Heart right ventricle (tissue), 16 donors: ENCODE measurements at regions not wholly inside any gene's neighbourhood (a gene's known extent, or its start where the extent isn't known, plus 50 kb on each side); places are given as distances from the start of the nearest gene placed in this dataset.

Source experiments
- ATAC-seq, 8 donors: fragments of 200-7000 bp; cut with Tn5 transposase; one replicate each; pipeline ENCODE4 v1.9.1; 2020; ENCODE audit warnings: mild to moderate bottlenecking in 8 of 8, moderate library complexity in 8 of 8, moderate number of reproducible peaks in 1 of 8
- DNase-seq, 2 donors: peaks; one replicate each; pipeline ENCODE4 v3.0.0-alpha.2; 2020
- H3K27ac ChIP-seq, 10 donors: fragments of 200-600 bp; sonication (generic) in 2 of 10; one replicate each; pipeline versions ENCODE4 v1.5.0 to v1.8.0; 2020 to 2022; ENCODE audit warnings: mild to moderate bottlenecking in 3 of 10
- H3K27me3 ChIP-seq, 7 donors: fragments of 200-600 bp; one replicate each; pipeline ENCODE4 v1.8.0; 2021 to 2022; ENCODE audit warnings: mild to moderate bottlenecking in 2 of 7
- H3K36me3 ChIP-seq, 9 donors: fragments of 200-600 bp; sonication (generic) in 1 of 9; one replicate each; pipeline versions ENCODE4 v1.5.0 to v1.8.0; 2020 to 2022; ENCODE audit warnings: mild to moderate bottlenecking in 2 of 9
- H3K4me1 ChIP-seq, 9 donors: fragments of 200-600 bp; sonication (generic) in 1 of 9; one replicate each; pipeline versions ENCODE4 v1.5.0 to v1.8.0; 2020 to 2022; ENCODE audit warnings: mild to moderate bottlenecking in 4 of 9
- H3K4me3 ChIP-seq, 10 donors: fragments of 200-600 bp; sonication (generic) in 2 of 10; one replicate each; pipeline versions ENCODE4 v1.5.0 to v1.8.0; 2020 to 2022; ENCODE audit warnings: mild to moderate bottlenecking in 7 of 10, moderate library complexity in 2 of 10
- H3K9me3 ChIP-seq, 11 donors: fragments of 200-600 bp in 10 of 11; sonication (generic) in 2 of 11; one replicate each; pipeline versions ENCODE4 v1.5.0 to v1.8.0; 2013 to 2022; ENCODE audit warnings: mild to moderate bottlenecking in 2 of 11, control low read depth in 1 of 11, moderate library complexity in 1 of 11
- WGBS, 2 donors: extraction: QIAGEN DNeasy Blood & Tissue Kit; methylation state at CpG; one replicate each; pipeline ENCODE4 v1.1.7; 2013; ENCODE audit warnings: inconsistent platforms in 1 of 2; 5-methylcytosine and 5-hydroxymethylcytosine counted together
- intact Hi-C, 10 donors: fragments of 100-400 bp; cut with DNase I; formaldehyde crosslinking; loops; one replicate each; pipeline versions ENCODE4 v1.11.1 to v1.14.2; 2022
- TF ChIP-seq, protein P1 (sequence below), 9 donors: fragments of 200-600 bp; sonication (generic) in 2 of 9; IDR thresholded peaks; one replicate each; pipeline versions ENCODE4 v1.5.0 to v1.8.0; 2021 to 2022; ENCODE audit warnings: antibody characterized with exemption in 9 of 9, mild to moderate bottlenecking in 5 of 9, moderate library complexity in 1 of 9
- donor health status: Arrhythmogenic right ventricular cardiomyopathy.
- donor health status: ischemic (EF 13 %, LVEDD 7.1; RV severe dilation, severe dysfunction).
- donor health status: healthy with polysubstance abuse.
- donor health status: DM: no; HTN: yes; CAD: no.
- donor health status: DM: no; HTN: no; CAD: no.
- donor health status: ischemic (EF 25% LVEDD 6.9; RV normal size, moderate dysfunction).
- donor health status: ischemic (EF 25% LVEDD 5.7; RV mildly dilated, moderate dysfunction).
- donor health status: healthy.
- donor health status: DM: yes; HTN: yes; CAD: no.
- donor health status: Ischemic cardiomyopathy.
- donor health status: ischemic (EF 35%, LVEDD 5.7; RV mildly dilated, moderate dysfunction).
- donor health status: nonischemic (EF 11% LVEDD 7.7; RV severe dilation, severe dysfunction).
- donor health status: DM: yes; HTN: yes; CAD: no.
- donor health status: PGD.
- donor health status: ischemic (EF 29% LVEDD 5.4; RV normal size, mild dysfunction).
- donor health status: nonischemic (EF 23%, LVEDD 6.1; RV moderate dilation, normal function).

DNA sequence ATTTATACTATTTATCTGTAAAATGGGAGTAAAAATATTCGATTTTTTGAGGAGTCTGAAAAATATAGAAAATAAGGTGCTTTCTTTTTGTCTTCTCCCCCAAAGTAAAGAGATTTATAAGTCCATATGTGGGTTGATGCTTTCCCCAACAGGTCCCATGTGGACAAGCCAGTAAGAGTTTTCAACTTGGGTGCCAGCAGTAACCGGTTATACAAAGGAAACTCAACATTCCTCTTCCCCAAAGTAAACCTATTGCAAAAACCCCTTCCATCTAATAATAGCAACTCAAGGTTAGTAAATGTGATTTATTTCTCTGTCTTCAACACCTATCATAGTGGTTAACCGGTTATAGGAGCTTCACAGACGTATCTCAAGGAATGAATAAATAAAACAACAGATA lies 1206.9 kb upstream of the SEL1L start:
- Histone ChIP-seq H3K4me3 (no peak overlapping the region), H3K9me3 (no peaks in the 10 kb centered on the region), H3K27me3 (no peaks in the 10 kb centered on the region), H3K27ac (no peak overlapping the region), H3K4me1 (no peaks in the 10 kb centered on the region), H3K36me3 (no peaks in the 10 kb centered on the region)
- DNase-seq (no peak), ATAC-seq (no peak)
- 45 to 54% methylated on average over 4 of the region's 4 CpGs for WGBS, 2 donors
- TF ChIP-seq, protein P1, sequence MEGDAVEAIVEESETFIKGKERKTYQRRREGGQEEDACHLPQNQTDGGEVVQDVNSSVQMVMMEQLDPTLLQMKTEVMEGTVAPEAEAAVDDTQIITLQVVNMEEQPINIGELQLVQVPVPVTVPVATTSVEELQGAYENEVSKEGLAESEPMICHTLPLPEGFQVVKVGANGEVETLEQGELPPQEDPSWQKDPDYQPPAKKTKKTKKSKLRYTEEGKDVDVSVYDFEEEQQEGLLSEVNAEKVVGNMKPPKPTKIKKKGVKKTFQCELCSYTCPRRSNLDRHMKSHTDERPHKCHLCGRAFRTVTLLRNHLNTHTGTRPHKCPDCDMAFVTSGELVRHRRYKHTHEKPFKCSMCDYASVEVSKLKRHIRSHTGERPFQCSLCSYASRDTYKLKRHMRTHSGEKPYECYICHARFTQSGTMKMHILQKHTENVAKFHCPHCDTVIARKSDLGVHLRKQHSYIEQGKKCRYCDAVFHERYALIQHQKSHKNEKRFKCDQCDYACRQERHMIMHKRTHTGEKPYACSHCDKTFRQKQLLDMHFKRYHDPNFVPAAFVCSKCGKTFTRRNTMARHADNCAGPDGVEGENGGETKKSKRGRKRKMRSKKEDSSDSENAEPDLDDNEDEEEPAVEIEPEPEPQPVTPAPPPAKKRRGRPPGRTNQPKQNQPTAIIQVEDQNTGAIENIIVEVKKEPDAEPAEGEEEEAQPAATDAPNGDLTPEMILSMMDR (IDR thresholded peaks at IDR 0.05): no peak
- intact Hi-C loops: no loop called here

- H3K4me3 ChIP-seq: no peak overlapping the region
- no peaks in the 10 kb centered on the region for H3K36me3 ChIP-seq
- intact Hi-C loops: no loop called here
- TF ChIP-seq, protein P1 (IDR thresholded peaks at IDR 0.05): no peak
- DNase-seq (no peak), ATAC-seq (no peak)
- no peaks in the 10 kb centered on the region for H3K4me1 ChIP-seq
- H3K27me3 ChIP-seq: no peaks in the 10 kb centered on the region
- peaks cover 0 to 9% (median 0%) of the 10 kb centered on the region in 11 donors for H3K9me3 ChIP-seq
- WGBS, 2 donors: 57 to 67% methylated on average over 3 of the region's 3 CpGs
- no peak overlapping the region for H3K27ac ChIP-seq
These were observed 1221.8 kb upstream of the SEL1L start for GRCh38 chr14:82755476-82755875.

GRCh38 chr14:82755923-82756322 lies 1222.3 kb upstream of the SEL1L start:
- TF ChIP-seq, protein P1 (IDR thresholded peaks at IDR 0.05): no peak

GRCh38 chr14:82757776-82758175 lies 1224.1 kb upstream of the SEL1L start:
- Histone ChIP-seq H3K36me3 (no peaks in the 10 kb centered on the region), H3K4me3 (no peak overlapping the region), H3K27me3 (no peaks in the 10 kb centered on the region), H3K9me3 (peaks cover 0 to 9% (median 0%) of the 10 kb centered on the region in 11 donors), H3K4me1 (no peaks in the 10 kb centered on the region), H3K27ac (no peak overlapping the region)
- WGBS, 2 donors: 71% methylated on average over 2 of the region's 2 CpGs
- ATAC-seq: no peak
- intact Hi-C loops: no loop called here
- TF ChIP-seq, protein P1 (IDR thresholded peaks at IDR 0.05): no peak
- no peak for DNase-seq

More at GRCh38 chr14:82755923-82756322, 1222.3 kb upstream of the SEL1L start:
- Histone ChIP-seq H3K27me3 (no peaks in the 10 kb centered on the region), H3K4me1 (no peaks in the 10 kb centered on the region), H3K27ac (no peak overlapping the region), H3K9me3 (peaks cover 0 to 9% (median 0%) of the 10 kb centered on the region in 11 donors), H3K36me3 (no peaks in the 10 kb centered on the region), H3K4me3 (no peak overlapping the region)
- intact Hi-C loops: no loop called here
- WGBS, 2 donors: 61 to 76% methylated on average over 1 of the region's 1 CpG
- ATAC-seq: no peak
- no peak for DNase-seq
